Testis (tissue), 2 donors: ENCODE measurements at regions not wholly inside any gene's neighbourhood (a gene's known extent, or its start where the extent isn't known, plus 50 kb on each side); places are given as distances from the start of the nearest gene placed in this dataset.

Experiments used
- POLR2A ChIP-seq: fragments of 450-650 bp; IDR thresholded peaks from one replicate; pipeline ENCODE4 v1.6.1; 2017; ENCODE audit warnings: antibody characterized with exemption, mild to moderate bottlenecking, moderate library complexity
- TF ChIP-seq, protein P1 (sequence below), 3 experiments: fragments of 450-650 bp in 2 of 3; fragments of 200-600 bp in 1 of 3; sonication (generic) in 1 of 3; IDR thresholded peaks; one replicate each; pipeline ENCODE4 v1.5.1; 2016 to 2019; ENCODE audit warnings: antibody characterized with exemption in 3 of 3, mild to moderate bottlenecking in 2 of 3, moderate library complexity in 1 of 3

- no peak for TF ChIP-seq POLR2A
- TF ChIP-seq, protein P1, sequence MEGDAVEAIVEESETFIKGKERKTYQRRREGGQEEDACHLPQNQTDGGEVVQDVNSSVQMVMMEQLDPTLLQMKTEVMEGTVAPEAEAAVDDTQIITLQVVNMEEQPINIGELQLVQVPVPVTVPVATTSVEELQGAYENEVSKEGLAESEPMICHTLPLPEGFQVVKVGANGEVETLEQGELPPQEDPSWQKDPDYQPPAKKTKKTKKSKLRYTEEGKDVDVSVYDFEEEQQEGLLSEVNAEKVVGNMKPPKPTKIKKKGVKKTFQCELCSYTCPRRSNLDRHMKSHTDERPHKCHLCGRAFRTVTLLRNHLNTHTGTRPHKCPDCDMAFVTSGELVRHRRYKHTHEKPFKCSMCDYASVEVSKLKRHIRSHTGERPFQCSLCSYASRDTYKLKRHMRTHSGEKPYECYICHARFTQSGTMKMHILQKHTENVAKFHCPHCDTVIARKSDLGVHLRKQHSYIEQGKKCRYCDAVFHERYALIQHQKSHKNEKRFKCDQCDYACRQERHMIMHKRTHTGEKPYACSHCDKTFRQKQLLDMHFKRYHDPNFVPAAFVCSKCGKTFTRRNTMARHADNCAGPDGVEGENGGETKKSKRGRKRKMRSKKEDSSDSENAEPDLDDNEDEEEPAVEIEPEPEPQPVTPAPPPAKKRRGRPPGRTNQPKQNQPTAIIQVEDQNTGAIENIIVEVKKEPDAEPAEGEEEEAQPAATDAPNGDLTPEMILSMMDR (IDR thresholded peaks at IDR 0.05): no peak
These were observed 66.0 kb upstream of the HDAC9 start for GRCh38 chr7:18429547-18429946.
